GM21447 (cell line): ENCODE measurements at regions not wholly inside any gene's neighbourhood (a gene's known extent, or its start where the extent isn't known, plus 50 kb on each side); places are given as distances from the start of the nearest gene placed in this dataset.

Experiments used
- ATAC-seq: cut with Tn5 transposase; IDR thresholded peaks from one replicate; pipeline ENCODE4 v1.9.1; 2021; ENCODE audit not compliant: unreplicated experiment

DNA sequence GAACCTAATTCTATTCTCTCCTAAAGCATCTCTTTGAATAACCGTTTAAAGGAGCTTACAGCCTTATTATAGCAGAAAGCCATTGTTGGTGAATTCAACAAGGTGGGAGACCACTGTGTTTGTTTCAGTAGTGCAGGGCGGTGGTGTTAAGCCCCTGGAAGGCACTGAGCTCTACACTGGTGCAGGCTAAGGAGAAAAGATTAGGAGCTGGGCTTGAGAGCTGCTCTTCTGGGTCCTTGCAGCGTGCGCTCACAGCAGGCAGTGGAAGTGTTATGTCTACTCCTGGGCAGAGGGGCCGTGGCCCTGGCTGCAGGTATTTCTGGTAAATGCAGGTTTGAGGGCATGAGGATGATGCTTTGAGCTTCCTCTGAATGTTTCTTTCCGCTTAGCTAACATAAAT is 361.2 kb downstream of the RNF144B start:
- ATAC-seq = no peak

DNA sequence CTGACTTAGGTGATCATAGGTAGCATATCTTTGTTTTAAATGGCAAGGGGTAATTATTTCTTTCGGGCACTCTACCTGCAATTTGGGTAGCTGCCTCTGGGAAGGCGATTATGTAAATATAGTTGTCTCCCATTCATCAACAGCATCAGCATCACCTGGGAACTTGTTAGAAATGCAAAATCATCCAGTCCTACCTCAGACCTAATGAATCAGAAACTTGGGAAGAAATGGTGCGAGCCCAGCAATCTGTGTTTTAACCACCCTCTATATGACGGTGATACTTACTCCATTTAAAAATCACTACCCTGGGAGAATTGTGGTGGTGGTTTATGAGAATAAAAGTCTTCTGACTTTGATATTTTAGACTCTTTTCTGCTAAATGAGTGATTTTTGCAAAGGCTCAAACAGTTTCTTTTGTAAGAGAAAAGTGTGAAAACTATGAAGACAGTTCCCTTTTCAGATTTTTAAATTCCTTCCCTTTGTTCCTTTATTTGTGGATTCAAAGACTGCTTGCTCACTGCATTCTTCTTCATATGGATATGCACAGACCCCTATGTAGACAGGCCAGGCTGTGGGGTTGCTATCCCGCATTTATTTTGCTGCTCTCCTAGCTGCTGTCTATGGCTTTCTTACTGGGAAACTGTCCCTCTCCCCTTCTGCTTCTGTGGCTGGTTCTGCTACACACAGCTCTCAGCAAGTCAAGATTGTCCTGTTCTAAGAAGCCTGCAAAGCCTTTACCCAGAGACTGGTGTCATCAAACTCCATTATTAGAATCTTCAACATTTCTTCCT is 365.3 kb downstream of the RNF144B start:
- ATAC-seq = no peak

DNA sequence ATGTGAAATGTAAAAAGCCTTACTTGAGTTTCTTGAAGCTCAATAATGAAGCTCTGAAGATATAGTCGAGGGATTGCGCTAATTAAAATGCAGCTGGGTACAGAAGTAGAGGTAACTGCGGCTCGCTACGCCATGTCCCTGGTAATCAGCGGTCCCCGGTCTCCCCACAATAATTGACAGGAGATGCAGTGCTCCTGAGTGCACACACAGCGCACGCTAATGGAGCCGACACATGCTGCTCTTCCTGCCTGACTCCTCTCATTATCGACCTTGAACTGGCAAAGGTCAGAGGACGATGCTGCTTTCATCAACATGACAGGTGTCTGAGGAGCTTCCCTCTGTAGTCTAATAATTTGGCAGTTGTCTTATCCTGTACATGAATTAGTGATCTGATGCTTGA is 365.9 kb downstream of the RNF144B start:
- no peak for ATAC-seq

DNA sequence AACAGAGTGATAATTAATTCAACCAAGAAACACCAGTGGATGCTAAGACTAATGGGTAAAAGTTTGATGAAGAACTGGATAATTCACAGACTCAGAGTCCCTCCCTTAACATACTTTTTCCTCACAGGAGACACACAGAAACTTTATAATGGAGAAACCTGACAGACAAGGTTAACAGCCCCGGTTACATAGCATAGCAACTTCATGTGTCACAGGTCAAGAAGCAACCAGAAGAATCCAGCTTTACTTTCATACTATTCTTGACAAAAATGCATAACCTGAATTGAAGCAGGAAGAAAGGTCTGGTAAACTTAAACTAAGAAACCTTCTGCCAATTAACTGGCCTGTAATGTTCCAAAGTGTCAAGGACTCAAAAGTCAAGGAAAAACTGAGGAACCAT is 375.9 kb downstream of the RNF144B start:
- ATAC-seq = no peak

DNA sequence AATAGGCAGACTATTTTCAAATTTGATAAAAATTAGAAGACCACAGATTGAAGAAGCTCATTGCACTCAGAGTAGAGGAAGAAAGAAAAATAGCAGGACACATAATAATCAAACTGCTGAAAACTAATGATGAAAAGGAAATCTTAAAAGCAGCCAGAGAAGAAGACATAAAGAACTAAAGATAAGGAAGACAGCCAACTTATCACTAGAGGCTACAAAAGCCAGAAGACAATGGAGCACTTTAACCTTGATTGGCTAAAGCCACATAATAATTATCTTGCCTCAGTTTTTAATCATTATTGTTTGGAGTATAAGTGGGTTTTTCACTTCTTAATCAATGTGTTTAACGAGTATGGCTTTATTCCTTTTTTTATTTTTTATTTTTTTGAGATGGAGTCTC is 397.6 kb downstream of the RNF144B start:
- no peak for ATAC-seq

DNA sequence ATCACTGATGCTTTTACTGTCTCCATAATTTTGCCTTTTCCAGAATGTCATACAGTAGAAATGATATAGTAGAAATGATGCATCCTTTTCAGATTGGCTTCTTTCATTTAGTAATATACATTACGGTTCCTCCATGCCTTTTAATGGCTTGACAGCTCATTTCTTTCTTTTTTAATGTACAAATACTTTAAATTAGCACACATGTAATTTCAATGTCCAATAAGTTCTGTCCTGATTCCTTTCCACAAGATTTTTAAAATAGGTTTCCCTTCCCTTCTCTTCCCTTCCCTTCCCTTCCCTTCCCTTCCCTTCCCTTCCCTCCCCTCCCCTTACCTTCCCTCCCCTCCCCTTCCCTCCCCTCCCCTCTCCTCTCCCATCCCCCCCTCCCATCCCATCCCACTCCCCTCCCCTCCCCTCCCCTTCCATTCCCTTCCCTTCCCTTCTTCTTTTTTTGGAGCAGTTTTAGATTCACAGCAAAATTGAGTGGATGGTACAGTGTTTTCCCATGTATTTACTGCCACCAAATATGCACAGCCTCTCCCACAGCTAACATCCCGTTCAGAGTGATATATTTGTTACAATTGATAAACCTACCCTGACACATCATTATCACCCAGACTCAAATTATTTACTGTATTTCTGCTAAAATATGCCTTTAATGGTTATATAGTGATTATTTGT is 398.8 kb downstream of the RNF144B start:
- ATAC-seq = no peak

DNA sequence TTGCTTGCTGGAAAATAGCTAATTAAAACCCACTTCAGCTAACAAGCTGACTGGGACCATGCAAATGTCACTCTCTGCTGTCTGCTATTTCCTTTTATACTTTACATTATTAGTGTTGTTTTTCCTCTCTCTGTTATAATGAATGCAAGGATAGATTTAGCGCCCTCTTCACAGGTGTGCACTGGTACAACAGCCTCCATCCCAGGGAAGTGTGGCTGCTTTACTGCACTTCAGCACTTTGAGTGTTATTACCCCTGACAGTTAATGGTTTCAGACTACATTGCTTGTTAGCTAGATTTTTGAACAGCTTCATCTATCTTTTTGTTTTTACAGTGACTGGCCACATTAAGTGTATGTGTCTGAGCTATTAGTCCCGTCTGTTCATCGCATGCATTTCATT is 405.7 kb downstream of the RNF144B start:
- no peak for ATAC-seq

DNA sequence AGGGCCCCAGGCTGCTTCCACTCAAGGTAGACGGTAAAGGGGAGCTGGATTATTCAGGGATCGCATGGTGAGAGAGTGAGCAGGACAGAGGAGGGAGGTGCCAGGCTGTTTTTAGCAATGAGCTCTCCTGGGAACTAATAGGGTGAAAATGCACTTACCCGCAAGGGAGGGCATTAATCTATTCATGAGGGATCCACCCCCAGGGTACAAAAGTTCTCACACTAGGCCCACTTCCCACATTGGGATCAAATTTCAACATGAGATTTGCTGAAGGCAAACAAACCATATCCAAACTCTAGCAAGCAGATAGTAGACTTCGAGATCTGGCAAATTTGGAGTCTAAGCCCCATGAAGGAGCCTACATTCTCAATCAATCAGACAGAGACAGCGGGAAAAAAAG is 408.6 kb downstream of the RNF144B start:
- ATAC-seq = no peak

DNA sequence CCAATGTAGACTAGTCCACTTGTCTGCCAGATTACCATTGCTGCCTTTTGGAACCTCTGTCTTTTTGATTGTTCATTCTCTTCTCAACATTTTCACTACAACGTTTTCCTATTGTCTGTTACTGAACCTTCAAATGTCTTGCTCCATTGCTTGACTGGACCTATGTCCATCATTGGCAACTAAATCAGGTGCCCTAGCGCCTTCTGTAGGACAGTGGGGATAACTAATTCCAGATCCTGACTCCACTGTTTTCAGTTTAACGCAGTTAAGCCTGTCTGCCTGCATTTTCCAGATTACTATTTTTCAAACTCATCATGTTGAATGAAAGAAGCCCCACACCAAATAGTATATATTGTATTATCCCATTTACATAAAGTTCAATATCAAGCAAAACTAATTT is 433.6 kb downstream of the RNF144B start:
- no peak for ATAC-seq

DNA sequence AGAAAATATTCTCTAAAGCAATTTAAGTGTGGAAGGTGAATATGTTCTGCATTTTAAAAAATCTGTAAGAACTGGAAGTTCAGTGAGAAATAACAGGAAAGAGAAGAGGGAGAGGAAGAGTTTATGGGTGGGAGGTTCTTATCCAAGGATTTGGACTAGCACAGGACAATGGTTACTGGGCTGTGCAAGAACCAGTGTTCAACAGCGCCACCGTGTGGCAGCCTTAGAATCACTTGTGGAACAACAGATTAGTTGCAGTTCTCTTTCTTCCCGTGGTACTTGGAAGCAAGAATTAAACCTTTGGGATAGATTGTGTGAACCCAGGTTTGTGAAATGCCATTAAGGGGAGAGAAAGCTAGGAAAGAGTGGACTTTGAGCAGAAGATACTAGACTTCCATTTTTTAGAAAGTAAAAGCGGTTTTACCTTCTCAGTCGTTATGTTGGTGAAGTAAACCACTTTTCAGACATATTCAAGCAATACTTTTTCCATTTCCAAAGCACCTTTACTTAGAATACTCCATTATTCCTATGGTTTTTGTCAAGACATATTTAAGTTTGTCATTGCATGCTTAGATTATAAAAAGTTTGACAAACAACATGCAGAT is 436.7 kb downstream of the RNF144B start:
- ATAC-seq = no peak

DNA sequence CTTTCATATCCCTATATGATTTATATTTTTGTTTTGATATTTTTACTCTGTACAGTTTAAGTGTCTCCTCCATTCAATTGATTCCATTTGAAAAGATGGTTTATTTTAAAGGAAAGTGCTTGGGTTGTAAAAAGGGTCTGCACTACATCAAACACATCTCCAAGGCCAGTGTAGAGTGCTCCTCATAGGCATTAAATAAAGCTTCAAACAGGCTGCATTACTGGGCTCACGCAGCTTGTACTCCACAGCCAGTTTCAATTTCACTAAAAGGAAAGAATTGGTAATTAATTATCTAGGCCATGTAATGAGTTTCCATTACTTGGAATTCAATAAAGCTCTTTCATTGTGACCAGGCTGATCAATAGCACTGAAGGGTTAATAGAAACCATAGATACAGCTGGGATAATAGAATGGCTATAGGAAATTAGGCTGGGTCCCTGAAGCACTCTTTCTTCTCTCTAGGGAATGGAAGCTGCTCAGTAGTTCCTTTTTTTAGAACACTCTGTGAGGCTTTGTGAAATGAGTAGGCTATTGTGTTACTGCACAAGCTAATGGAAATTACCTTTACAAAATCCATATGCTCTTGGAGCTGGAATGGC is 442.2 kb downstream of the RNF144B start:
- ATAC-seq = no peak

DNA sequence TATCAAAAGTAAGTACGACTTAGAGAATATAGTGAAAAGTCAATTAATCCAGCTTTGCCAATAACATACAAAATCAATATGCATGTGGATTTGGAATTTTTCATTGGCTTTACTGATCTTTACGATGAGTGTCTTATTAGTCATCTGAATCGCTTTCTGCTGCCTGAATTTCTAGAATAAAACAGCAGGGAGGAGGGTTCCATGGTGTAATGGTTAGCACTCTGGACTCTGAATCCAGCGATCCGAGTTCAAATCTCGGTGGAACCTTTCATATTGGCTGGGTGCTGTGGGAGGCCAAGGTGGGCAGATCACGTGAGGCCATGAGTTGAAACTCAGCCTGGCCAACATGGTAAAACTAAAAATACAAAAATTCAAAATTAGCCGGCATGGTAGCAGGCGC is 448.8 kb downstream of the RNF144B start:
- no peak for ATAC-seq

DNA sequence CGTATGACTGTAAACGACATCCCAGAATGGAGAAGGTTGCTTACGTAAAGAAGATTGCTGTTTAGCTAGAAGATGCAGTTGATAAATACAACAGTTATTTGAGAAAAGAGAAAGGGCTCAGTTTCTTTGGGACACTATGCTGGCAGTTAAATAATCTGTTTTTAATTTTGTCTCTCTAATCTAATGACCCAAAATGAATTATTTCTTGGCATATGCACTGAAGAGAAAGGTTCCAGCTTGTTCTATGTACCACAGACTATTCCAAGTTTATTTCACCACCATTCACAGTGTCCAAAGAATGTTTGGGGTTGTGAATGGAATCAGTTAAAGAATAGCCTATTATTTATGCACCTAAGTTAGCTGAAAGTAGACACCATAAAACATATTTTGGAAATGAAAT is 449.9 kb downstream of the RNF144B start:
- ATAC-seq = no peak

DNA sequence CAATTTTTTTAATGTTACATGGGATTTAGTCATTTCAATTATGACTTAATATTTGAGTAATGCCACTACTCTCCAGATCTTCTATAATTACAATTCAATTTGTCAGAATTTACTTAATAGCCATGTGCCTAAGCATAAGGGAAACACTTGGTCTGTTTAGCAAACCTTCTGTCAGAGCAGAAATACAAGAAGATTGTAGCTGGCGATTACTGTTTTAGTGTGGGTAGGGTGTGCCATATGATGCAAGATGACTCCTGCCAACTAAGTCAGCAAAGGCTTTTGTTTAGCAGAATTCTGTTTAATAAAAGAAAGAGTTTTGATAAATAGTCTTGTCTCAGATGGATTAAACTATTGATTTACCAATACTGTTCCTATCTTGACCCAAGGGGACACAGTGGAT is 455.4 kb downstream of the RNF144B start:
- ATAC-seq = no peak

DNA sequence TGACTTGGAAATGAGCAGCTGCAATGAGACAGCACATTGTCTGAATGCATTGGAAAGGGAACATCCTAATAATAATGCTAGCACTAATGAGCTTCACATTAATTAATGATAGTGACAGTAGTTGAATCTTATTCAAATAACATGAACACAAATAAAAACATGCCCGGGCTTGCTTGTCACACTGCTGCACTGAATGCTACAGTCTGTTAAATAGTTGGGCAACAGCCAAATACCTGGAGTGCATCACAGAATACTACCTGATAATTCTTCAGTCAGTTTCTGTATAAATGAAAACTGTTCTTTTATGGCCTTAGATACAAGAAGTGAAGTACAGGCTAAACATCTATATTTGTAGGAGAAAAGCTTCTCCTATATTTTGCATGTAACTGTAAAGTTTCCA is 458.7 kb downstream of the RNF144B start:
- no peak for ATAC-seq

DNA sequence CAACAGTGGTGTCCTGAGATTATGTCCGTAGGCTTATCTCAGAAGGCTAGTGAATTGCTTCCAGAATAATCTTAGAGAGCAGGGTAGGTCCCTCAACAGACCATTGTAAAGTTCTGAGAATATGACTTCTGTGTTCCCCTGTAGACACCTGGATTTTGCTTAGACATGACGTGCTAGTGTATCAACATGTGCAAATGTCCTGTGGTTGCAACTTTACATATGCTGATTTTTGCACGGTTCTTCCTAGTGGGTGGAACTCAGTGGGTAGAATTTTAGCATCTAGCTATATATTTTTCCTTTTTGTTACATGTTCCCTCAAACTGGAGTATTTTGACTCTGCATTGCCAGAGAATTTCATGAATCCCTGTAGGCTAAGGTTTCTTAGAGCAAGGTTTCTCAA is 459.2 kb downstream of the RNF144B start:
- no peak for ATAC-seq

DNA sequence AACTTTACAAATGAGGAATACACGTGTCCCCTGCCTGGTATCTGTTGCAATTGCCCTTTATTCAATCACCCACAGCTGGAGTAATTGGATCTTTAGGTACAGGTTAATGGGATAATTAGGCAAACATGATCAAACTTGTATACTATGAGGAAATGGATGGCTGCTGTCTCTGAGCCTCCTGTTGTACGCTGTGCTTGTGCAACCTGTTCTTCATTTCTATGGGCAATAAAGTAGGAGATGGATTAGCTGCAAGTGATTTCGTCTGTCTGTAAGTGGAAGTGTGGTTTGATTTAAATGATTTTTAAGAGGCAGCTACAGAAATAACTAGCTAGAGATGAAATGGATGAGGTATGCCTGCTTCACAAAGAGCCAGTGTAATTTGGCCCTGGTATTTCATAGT is 474.1 kb downstream of the RNF144B start:
- ATAC-seq = no peak

DNA sequence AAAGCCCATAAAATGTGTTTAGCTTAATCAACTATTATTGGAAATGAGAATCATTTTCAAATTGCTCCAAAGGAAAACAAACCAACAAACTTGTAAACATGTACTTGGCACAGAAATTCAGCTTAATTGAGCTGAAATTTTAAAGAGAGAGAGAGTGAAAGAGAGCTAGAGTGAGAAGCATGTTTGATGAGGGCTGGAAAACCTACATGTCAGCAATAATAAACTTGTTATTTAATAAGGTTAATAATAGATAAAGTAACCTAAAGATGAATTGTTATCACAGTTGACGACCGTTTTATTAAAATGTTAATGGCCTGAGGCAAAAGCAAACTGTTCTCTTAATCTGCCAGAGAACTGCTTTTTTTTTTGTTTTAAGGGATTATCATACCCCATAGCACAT is 496.1 kb downstream of the RNF144B start:
- ATAC-seq = no peak

DNA sequence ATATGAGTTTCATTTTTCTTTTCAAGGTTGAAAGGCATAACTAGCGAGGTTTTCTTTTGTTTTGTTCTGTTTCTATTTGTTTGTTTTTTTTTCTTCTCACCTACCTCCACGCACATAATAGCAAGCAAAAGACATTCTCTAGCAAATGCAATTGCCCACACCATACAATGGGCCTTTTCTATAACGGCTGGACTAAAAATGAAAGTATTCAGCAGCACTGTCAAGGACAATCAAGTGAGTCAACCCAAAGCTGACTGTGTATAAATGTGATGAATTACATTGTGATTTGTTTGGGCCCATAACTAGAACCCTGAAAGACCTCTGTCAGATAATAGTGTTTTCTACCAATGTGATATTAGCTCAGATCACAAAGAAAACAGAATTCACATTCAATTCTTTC is 496.7 kb downstream of the RNF144B start:
- no peak for ATAC-seq

DNA sequence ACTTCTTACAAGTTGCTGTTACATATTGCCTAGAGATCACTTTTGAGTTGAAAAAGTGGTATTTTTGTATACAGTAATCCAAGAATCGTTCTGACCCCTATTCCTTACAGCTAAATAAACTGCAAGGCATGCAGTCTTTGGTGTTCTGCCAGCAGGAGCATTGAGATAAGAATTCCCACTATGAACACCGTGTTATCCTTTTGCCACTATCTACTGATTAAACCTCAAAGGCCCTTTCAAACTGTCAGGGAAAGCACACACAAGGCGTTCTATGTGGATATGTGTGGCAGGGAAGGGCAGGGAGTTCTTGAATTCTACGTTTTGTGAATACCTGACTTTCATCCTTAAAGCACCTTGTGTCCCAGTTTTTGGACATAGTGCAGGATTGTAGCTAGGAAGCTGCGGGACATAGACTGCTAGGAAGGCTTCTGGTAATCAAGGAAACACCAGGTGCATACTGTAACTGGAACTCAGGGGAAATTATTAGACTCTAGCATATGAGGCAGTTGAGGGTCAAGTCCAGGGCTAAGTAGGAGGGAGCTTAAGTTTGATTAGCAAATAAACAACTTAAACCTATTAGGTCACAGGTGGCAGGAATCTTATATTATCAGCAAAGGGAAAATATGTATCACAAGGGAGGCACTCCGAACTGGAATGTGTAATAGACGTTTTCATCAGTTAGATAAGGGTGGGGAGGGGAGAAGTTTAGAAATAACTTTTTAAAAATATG is 506.6 kb downstream of the RNF144B start:
- ATAC-seq = no peak

DNA sequence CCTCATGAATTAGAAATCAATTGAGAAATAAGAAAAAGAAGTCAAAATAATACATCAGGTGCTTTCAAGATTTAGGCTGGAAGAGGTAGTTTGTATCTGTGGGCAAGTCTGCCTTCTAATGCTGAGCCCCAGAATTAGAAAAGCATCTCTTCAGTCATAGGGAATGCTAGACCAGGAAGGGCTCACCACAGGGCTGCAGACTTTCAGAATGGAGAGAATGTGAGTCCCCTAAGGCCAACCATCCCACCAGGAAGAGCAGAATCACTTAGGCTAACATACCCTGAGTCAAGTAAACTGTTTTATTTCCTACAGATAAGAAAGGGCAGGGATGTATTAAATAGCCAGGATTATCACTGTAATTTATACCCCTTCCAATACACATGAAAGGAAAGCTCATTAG is 510.2 kb downstream of the RNF144B start:
- ATAC-seq = no peak
